WI38 (cell line): ENCODE measurements at regions not wholly inside any gene's neighbourhood (a gene's known extent, or its start where the extent isn't known, plus 50 kb on each side); places are given as distances from the start of the nearest gene placed in this dataset.

Experiments used
- H3K4me3 ChIP-seq: 2 replicates; pipeline ENCODE4 v1.5.1; 2011; ENCODE audit warnings: low read depth, mild to moderate bottlenecking, control low read depth, low read length
- TF ChIP-seq, protein P1 (sequence below): IDR thresholded peaks from 2 replicates; pipeline ENCODE4 v1.5.1; 2012; ENCODE audit warnings: low read depth, mild to moderate bottlenecking, control low read depth, low read length

DNA sequence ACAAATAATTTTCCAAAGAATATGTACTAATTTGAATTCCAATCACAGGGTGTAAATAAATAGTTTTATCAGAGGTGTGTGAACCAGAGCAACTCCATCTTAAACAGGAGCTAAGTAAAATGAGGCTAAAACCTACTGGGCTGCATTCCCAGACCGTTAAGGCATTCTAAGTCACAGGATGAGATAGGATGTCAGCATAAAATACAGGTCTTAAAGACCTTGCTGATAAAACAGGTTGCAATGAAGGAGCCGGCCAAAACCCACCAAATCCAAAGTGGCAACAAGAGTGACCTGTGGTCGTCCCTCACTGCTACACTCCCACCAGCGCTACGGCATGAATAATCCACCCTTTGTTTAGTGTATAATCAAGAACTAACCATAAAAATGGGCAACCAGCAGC lies 291.7 kb upstream of the SEMA3D start:
- TF ChIP-seq, protein P1, sequence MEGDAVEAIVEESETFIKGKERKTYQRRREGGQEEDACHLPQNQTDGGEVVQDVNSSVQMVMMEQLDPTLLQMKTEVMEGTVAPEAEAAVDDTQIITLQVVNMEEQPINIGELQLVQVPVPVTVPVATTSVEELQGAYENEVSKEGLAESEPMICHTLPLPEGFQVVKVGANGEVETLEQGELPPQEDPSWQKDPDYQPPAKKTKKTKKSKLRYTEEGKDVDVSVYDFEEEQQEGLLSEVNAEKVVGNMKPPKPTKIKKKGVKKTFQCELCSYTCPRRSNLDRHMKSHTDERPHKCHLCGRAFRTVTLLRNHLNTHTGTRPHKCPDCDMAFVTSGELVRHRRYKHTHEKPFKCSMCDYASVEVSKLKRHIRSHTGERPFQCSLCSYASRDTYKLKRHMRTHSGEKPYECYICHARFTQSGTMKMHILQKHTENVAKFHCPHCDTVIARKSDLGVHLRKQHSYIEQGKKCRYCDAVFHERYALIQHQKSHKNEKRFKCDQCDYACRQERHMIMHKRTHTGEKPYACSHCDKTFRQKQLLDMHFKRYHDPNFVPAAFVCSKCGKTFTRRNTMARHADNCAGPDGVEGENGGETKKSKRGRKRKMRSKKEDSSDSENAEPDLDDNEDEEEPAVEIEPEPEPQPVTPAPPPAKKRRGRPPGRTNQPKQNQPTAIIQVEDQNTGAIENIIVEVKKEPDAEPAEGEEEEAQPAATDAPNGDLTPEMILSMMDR: no peak
- H3K4me3 ChIP-seq: no peak overlapping the region

DNA sequence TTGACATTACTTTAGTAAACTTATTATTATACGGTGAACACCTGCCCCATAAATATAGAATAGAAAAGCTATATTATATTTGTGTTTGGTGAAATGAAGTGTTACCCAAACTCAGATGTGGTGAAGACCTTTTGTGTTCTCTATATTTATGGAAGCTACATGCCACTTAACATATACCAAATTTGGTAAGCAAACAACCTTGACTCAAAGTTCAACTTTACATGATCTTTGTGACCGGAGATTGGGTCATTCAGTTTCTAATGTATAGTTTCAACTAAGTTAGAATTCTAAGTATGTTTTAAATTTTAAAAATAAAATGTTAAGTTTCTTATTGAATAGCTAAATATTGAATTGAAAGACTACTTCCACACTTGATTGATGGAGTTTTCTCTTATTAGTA lies 288.6 kb upstream of the SEMA3D start:
- TF ChIP-seq, protein P1: no peak

DNA sequence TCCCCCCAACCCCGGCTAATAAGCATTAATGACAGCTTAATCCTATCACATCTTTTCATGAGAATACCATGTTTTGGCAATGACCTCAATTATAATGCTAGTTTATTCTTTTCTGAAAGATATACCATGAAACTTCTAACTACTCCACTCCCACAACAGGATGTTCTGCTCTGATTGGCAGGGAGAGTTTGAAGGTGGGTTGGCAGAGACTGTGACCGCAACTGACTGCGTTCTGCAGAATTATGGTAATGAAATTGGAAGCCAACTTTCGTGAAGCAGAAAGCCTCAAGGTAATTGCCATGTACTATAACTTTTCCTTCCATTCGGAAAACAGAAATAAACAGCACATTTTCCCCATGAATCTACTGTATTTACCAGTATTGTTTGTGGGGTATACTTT lies 288.2 kb upstream of the SEMA3D start:
- TF ChIP-seq, protein P1: no peak
- no peak overlapping the region for H3K4me3 ChIP-seq

More for the DNA sequence above, 288.6 kb upstream of the SEMA3D start:
- no peak overlapping the region for H3K4me3 ChIP-seq

DNA sequence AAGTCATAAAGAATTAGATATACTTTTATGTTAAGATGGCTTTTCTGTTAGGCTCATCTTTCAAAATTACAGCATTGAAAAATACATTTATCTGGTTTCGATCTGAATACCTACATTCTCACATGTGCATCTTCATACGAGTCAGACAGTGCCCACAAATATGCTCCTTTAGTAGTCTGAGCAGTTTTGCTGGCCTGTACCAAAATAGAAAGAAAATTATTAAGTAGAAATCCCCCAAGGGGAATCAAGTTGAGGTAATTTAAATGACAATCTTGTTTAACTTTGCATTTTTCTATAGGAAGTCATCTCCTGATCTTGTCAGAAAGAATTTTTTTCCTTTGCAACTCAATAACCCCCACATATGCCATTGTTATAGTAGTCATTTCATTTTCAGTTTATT lies 287.4 kb upstream of the SEMA3D start:
- TF ChIP-seq, protein P1: no peak
- no peak overlapping the region for H3K4me3 ChIP-seq

DNA sequence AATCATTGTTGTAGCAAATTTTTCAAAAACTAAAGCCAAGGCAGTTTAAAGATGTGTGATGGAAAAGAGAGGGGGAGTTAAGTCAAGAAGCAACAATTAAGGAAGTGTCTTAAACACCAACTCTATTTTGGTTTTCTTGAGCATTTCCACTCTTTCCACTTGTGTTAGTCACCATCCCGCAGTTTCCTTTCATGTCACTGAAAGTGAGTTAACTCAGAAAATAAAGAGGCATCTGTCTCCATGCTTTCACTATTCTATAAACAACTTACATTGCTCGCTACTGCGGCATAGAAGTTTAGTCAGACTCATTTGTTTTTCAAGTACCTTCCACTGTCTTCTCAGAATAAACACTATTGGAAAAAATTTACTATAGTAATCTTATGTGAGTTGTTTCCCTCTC lies 284.9 kb upstream of the SEMA3D start:
- TF ChIP-seq, protein P1: no peak
- no peak overlapping the region for H3K4me3 ChIP-seq

DNA sequence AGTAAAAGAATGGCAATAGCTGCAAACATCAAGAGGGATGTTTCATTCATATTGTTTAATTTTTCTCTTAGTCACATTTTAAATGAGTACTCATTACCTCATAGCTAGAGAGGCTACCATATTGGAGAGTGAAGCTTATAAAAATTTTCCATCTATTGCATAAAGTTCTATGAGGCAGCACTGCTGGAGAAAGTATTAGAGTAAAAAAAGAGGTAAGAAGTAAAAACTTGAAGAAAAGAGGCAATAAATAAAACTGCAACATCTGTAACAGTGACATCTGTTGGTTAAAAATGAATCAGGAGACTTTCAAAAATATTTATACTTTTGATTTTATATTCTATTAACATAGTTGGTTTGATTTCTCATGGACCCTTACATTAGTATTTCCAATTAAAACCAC lies 284.5 kb upstream of the SEMA3D start:
- no peak overlapping the region for H3K4me3 ChIP-seq

DNA sequence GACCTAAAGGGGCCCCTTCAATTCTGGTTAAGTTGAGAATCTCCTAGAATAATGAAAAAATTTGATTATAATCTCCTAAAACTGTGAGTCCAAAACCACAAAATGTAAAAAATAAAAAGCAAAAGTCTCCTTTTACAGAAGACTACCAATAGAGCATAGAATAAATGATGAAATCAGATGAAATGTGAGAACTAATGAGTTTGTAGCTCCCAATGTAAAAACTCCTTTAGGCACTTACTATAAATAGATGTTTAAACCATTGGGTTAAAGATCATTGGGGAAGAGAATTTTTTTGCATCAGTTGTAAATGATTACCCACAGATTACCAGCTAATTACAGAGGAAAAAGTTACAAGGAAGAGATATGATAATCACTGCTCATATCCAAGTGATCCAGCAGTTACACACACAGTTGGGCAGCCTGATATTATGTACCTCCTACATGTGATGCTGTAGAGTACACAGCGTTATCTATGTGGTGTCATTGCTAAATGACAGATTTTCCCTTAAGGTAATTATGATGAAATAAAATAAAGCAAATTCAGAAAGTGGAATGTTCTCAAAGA lies 282.7 kb upstream of the SEMA3D start:
- no peak overlapping the region for H3K4me3 ChIP-seq
- TF ChIP-seq, protein P1: no peak

More for the DNA sequence above, 284.5 kb upstream of the SEMA3D start:
- TF ChIP-seq, protein P1: no peak
